WTC11 (cell line): ENCODE measurements at regions not wholly inside any gene's neighbourhood (a gene's known extent, or its start where the extent isn't known, plus 50 kb on each side); places are given as distances from the start of the nearest gene placed in this dataset.
A peak's percentile ranks its signal among the peaks of the same experiment; 100 is the strongest.

Experiments
- ATAC-seq: fragments of 200-7000 bp; cut with Tn5 transposase; 2 replicates; pipeline ENCODE4 v1.10.0; 2021; ENCODE audit warnings: mild to moderate bottlenecking, moderate library complexity
- CTCF ChIA-PET: fragments of 300-600 bp; sonication (Branson Sonifier 250); formaldehyde crosslinking; loops from one replicate; lab custom pipeline; 2021; ENCODE audit warnings: antibody characterized with exemption; lab: Charles Lee
- POLR2A ChIA-PET: fragments of 350-600 bp; sonication (Branson Sonifier 250); formaldehyde crosslinking; loops from one replicate; lab custom pipeline; 2021; ENCODE audit warnings: antibody characterized with exemption; lab: Charles Lee
- DNase-seq: peaks from one replicate; pipeline ENCODE4 v3.0.0; 2021; ENCODE audit warnings: low spot score
- H3K27ac Mint-ChIP-seq: 2 replicates; pipeline ENCODE4 v1.8.0; 2021; ENCODE audit warnings: mixed read lengths
- H3K27me3 Mint-ChIP-seq: 2 replicates; pipeline ENCODE4 v1.8.0; 2021; ENCODE audit warnings: low read depth, mild to moderate bottlenecking, moderate library complexity, mixed read lengths
- H3K36me3 Mint-ChIP-seq: 2 replicates; pipeline ENCODE4 v1.8.0; 2021; ENCODE audit warnings: mixed read lengths
- H3K4me1 Mint-ChIP-seq: 2 replicates; pipeline ENCODE4 v1.8.0; 2022; ENCODE audit warnings: mixed read lengths
- H3K4me3 Mint-ChIP-seq: 2 replicates; pipeline ENCODE4 v1.8.0; 2021; ENCODE audit warnings: mild to moderate bottlenecking, moderate library complexity, mixed read lengths
- H3K9me3 Mint-ChIP-seq: 2 replicates; pipeline ENCODE4 v1.8.0; 2021; ENCODE audit warnings: mixed read lengths
- ATF1 ChIP-seq: sonication (generic); formaldehyde crosslinking; IDR thresholded peaks from 2 replicates; pipeline ENCODE4 v1.8.1; 2023; ENCODE audit warnings: mild to moderate bottlenecking, moderate library complexity, missing genetic modification reagents
- CTCF ChIP-seq: fragments of 200-600 bp; IDR thresholded peaks from 2 replicates; pipeline ENCODE4 v1.8.0; 2022; ENCODE audit warnings: antibody characterized with exemption
- EMX1 ChIP-seq: fragments of 250-450 bp; sonication (Bioruptor Pico); IDR thresholded peaks from 2 replicates; pipeline ENCODE4 v1.8.0; 2021; ENCODE audit warnings: mild to moderate bottlenecking
- ESRRA ChIP-seq: sonication (generic); formaldehyde crosslinking; IDR thresholded peaks from 2 replicates; pipeline ENCODE4 v1.8.1; 2022; ENCODE audit warnings: mild to moderate bottlenecking, missing genetic modification reagents, borderline replicate concordance
- GRHL2 ChIP-seq: fragments of 250-450 bp; sonication (Bioruptor Pico); IDR thresholded peaks from 2 replicates; pipeline ENCODE4 v1.8.0; 2022; ENCODE audit warnings: mild to moderate bottlenecking, moderate library complexity; ENCODE audit not compliant: insufficient replicate concordance, severe bottlenecking
- HMGA2 ChIP-seq: fragments of 250-450 bp; sonication (Bioruptor Pico); IDR thresholded peaks from 2 replicates; pipeline ENCODE4 v1.4.0; 2021; ENCODE audit warnings: mild to moderate bottlenecking, moderate library complexity
- NFATC4 ChIP-seq: fragments of 250-450 bp; sonication (Bioruptor Pico); IDR thresholded peaks from 2 replicates; pipeline ENCODE4 v1.9.0; 2021; ENCODE audit warnings: mild to moderate bottlenecking
- NR2C2 ChIP-seq: sonication (generic); formaldehyde crosslinking; IDR thresholded peaks from 2 replicates; pipeline ENCODE4 v1.8.0; 2022; ENCODE audit warnings: mild to moderate bottlenecking, missing genetic modification reagents
- NR3C1 ChIP-seq: sonication (generic); formaldehyde crosslinking; conservative IDR thresholded peaks from 2 replicates; pipeline ENCODE4 v1.8.1; 2023; ENCODE audit warnings: low read depth, mild to moderate bottlenecking, missing genetic modification reagents
- PRDM15 ChIP-seq: sonication (generic); formaldehyde crosslinking; IDR thresholded peaks from 2 replicates; pipeline ENCODE4 v1.8.0; 2022; ENCODE audit warnings: missing genetic modification reagents
- PRRX2 ChIP-seq: fragments of 250-450 bp; sonication (Bioruptor Pico); IDR thresholded peaks from 2 replicates; pipeline ENCODE4 v1.8.0; 2021; ENCODE audit warnings: mild to moderate bottlenecking
- SOX15 ChIP-seq: fragments of 250-450 bp; sonication (Bioruptor Pico); IDR thresholded peaks from 2 replicates; pipeline ENCODE4 v1.9.0; 2021; ENCODE audit warnings: mild to moderate bottlenecking
- ZBTB43 ChIP-seq: sonication (generic); formaldehyde crosslinking; IDR thresholded peaks from 2 replicates; pipeline ENCODE4 v1.8.1; 2023; ENCODE audit warnings: mild to moderate bottlenecking, missing genetic modification reagents
- TF ChIP-seq, protein P1 (sequence below): sonication (generic); formaldehyde crosslinking; IDR thresholded peaks from 2 replicates; pipeline ENCODE4 v1.8.0; 2023; ENCODE audit warnings: missing genetic modification reagents
- TF ChIP-seq, protein P2 (sequence below): sonication (generic); formaldehyde crosslinking; IDR thresholded peaks from 2 replicates; pipeline ENCODE4 v1.8.0; 2022; ENCODE audit warnings: mild to moderate bottlenecking, missing genetic modification reagents
- TF ChIP-seq, protein P3 (sequence below): fragments of 250-450 bp; sonication (Bioruptor Pico); IDR thresholded peaks from 2 replicates; pipeline ENCODE4 v1.9.0; 2021; ENCODE audit warnings: mild to moderate bottlenecking

DNA sequence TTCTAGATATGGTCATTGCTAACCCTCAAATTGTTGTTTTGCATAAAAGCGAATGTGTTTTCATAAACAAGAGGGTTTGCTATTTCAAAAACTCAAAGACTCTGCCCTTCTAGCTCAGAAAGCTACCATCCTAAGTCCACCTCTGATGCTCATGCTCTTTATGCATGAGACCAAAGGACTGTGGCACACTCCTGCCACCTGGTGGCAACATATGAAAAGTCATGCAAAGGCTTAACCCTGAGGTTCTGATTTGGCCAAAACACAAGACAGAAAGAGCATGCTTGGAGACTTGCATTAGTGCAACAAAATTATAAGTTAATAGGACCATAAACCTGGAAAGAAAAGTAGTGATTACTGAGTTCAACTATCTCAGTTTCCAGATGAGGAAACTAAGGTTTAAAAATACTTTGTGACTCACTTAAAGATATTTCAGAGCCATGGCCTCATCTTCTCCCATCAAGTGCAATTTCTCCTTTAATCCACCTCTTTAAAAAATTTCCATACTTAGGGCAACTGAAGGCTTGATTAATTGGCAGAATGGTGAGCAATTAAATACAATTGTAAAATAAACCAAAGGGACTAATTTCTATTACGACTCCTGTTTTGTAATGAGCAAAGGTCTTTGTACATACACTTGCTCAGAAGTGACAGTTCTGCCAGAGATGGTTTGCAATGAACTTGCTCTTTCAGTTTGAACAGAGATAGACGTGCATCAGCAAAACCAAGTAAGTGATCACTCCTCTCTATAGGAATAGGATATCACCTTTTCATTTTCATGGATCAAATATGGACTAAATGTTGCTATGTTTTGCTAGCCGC, 110.7 kb upstream of the RAD23B start:
- peaks cover 4% of the 10 kb centered on the region for H3K9me3 Mint-ChIP-seq
- H3K27me3 Mint-ChIP-seq = no peaks in the 10 kb centered on the region
- ChIA-PET POLR2A (no interaction called here), CTCF (interaction anchor here (0.5 to 1.3 kb wide), 17 partner anchors 9 to 888 kb away, joined by 3 to 19 read pairs (median 3); no protein-coding TSS in a partner anchor)
- H3K4me1 Mint-ChIP-seq = peaks cover 19% of the 10 kb centered on the region
- peak; percentile 76 for DNase-seq
- no peak overlapping the region for H3K27ac Mint-ChIP-seq
- H3K4me3 Mint-ChIP-seq = no peak overlapping the region
- ATAC-seq = peak; percentile 82
- H3K36me3 Mint-ChIP-seq = 0 out of 2 replicates have a peak, but pooled peaks cover 2% of the 10 kb centered on the region
- TF ChIP-seq ESRRA = no peak
- peak; percentile 81 for TF ChIP-seq CTCF
- TF ChIP-seq, protein P1, sequence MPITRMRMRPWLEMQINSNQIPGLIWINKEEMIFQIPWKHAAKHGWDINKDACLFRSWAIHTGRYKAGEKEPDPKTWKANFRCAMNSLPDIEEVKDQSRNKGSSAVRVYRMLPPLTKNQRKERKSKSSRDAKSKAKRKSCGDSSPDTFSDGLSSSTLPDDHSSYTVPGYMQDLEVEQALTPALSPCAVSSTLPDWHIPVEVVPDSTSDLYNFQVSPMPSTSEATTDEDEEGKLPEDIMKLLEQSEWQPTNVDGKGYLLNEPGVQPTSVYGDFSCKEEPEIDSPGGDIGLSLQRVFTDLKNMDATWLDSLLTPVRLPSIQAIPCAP (CRISPR knock-in tag) = no peak

DNA sequence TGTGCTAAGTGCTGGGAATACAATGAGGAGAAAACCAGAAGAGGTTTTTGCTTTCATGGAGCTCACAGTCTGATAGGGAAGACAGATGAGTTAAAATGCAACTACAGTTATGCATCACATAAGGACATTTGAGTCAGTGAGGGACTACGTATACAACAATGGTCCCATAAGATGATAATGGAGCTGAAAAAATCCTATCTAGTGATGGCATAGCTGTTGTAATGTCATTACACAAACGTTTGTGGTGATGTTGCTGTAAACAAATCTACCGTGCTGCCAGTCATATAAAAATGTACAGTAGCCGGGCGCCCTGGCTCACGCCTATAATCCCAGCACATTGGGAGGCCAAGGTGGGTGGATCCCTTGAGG, 110.1 kb upstream of the RAD23B start:
- POLR2A ChIA-PET = no interaction called here
- Mint-ChIP-seq H3K27ac (no peak overlapping the region), H3K4me1 (peaks cover 19% of the 10 kb centered on the region), H3K4me3 (no peak overlapping the region), H3K36me3 (0 out of 2 replicates have a peak, but pooled peaks cover 2% of the 10 kb centered on the region), H3K9me3 (peaks cover 4% of the 10 kb centered on the region), H3K27me3 (no peaks in the 10 kb centered on the region)
- ATAC-seq (no peak), DNase-seq (no peak)
- CTCF ChIA-PET = interaction anchor here (1.3 kb wide), 1 partner anchor 14 kb away, joined by 4 read pairs; no protein-coding TSS in a partner anchor
- TF ChIP-seq, protein P2, sequence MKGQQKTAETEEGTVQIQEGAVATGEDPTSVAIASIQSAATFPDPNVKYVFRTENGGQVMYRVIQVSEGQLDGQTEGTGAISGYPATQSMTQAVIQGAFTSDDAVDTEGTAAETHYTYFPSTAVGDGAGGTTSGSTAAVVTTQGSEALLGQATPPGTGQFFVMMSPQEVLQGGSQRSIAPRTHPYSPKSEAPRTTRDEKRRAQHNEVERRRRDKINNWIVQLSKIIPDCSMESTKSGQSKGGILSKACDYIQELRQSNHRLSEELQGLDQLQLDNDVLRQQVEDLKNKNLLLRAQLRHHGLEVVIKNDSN (CRISPR knock-in tag) = no peak
- TF ChIP-seq PRDM15 (CRISPR knock-in tag) (no peak), PRRX2 (no peak), NFATC4 (CRISPR knock-in tag) (no peak), ZBTB43 (CRISPR knock-in tag) (no peak), HMGA2 (no peak)

DNA sequence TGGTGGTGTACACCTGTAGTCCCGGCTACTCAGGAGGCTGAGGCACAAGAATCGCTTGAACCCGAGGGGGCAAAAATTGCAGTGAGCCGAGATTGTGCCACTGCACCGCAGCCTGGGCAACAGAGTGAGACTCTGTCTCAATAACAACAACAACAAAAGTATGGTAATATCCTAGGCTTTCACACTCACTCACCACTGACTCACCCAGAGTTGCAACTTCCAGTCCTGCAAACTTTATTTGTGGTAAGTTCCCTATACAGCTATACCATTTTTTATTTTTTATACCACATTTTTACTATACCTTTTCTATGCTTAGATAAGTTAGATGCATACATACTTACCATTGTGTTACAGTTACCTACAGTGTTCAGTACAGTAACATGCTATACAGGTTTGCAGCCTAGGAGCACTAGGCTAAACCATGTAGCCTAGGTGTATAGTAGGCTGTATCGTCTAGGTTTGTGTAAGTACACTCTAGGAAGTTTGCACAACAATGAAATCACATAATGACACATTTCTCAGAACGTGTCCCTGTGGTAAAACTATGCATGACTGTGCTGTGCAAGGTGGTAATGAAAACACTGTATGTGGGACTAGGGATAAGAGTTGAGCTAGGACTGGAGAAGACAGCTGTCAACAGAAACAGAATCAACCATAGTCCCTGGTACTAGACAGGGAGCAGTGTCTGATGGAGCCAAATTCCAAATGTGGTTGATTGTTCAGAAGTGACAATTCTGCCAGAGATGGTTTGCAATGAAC, 109.5 kb upstream of the RAD23B start:
- Mint-ChIP-seq H3K27ac (no peak overlapping the region), H3K9me3 (peaks cover 4% of the 10 kb centered on the region), H3K36me3 (0 out of 2 replicates have a peak, but pooled peaks cover 2% of the 10 kb centered on the region), H3K4me1 (peaks cover 19% of the 10 kb centered on the region), H3K27me3 (no peaks in the 10 kb centered on the region), H3K4me3 (no peak overlapping the region)
- CTCF ChIA-PET = interaction anchor here (1.3 kb wide), 1 partner anchor 15 kb away, joined by 4 read pairs; no protein-coding TSS in a partner anchor
- DNase-seq = no peak
- no peak for ATAC-seq
- POLR2A ChIA-PET = no interaction called here
- TF ChIP-seq ATF1 (CRISPR knock-in tag) (no peak), GRHL2 (CRISPR knock-in tag) (no peak), SOX15 (no peak), EMX1 (CRISPR knock-in tag) (no peak), NR3C1 (CRISPR knock-in tag) (no peak), NR2C2 (no peak)
- TF ChIP-seq, protein P2 (CRISPR knock-in tag) = no peak
- TF ChIP-seq, protein P3, sequence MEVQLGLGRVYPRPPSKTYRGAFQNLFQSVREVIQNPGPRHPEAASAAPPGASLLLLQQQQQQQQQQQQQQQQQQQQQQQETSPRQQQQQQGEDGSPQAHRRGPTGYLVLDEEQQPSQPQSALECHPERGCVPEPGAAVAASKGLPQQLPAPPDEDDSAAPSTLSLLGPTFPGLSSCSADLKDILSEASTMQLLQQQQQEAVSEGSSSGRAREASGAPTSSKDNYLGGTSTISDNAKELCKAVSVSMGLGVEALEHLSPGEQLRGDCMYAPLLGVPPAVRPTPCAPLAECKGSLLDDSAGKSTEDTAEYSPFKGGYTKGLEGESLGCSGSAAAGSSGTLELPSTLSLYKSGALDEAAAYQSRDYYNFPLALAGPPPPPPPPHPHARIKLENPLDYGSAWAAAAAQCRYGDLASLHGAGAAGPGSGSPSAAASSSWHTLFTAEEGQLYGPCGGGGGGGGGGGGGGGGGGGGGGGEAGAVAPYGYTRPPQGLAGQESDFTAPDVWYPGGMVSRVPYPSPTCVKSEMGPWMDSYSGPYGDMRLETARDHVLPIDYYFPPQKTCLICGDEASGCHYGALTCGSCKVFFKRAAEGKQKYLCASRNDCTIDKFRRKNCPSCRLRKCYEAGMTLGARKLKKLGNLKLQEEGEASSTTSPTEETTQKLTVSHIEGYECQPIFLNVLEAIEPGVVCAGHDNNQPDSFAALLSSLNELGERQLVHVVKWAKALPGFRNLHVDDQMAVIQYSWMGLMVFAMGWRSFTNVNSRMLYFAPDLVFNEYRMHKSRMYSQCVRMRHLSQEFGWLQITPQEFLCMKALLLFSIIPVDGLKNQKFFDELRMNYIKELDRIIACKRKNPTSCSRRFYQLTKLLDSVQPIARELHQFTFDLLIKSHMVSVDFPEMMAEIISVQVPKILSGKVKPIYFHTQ (CRISPR knock-in tag) = no peak
- TF ChIP-seq, protein P1 (CRISPR knock-in tag) = no peak
